Lower leg skin (tissue), 3 donors: ENCODE measurements at regions not wholly inside any gene's neighbourhood (a gene's known extent, or its start where the extent isn't known, plus 50 kb on each side); places are given as distances from the start of the nearest gene placed in this dataset.

Source experiments
- CTCF ChIP-seq, 3 donors: fragments of 450-650 bp; IDR thresholded peaks; one replicate each; pipeline ENCODE4 v1.5.1; 2016; ENCODE audit warnings: antibody characterized with exemption in 3 of 3, mild to moderate bottlenecking in 3 of 3, moderate library complexity in 2 of 3
- POLR2A ChIP-seq, 2 donors: fragments of 450-650 bp; IDR thresholded peaks; one replicate each; pipeline ENCODE4 v1.6.1; 2016 to 2017; ENCODE audit warnings: antibody characterized with exemption in 2 of 2, mild to moderate bottlenecking in 1 of 2, moderate library complexity in 1 of 2

- TF ChIP-seq CTCF (IDR thresholded peaks at IDR 0.05) (no peak), POLR2A (IDR thresholded peaks at IDR 0.05) (no peak)
Observed at GRCh38 chrX:126300401-126300800, 134.3 kb upstream of the DCAF12L2 start.
